Breast epithelium (tissue), 3 donors: ENCODE measurements at regions not wholly inside any gene's neighbourhood (a gene's known extent, or its start where the extent isn't known, plus 50 kb on each side); places are given as distances from the start of the nearest gene placed in this dataset.

Source experiments
- POLR2A ChIP-seq: fragments of 450-650 bp; IDR thresholded peaks from one replicate; pipeline ENCODE4 v1.6.1; 2016; ENCODE audit warnings: antibody characterized with exemption, mild to moderate bottlenecking, moderate library complexity
- POLR2AphosphoS5 ChIP-seq, 3 donors: sonication (generic); formaldehyde crosslinking; IDR thresholded peaks; one replicate each; pipeline ENCODE4 v1.6.1; 2017; ENCODE audit warnings: antibody characterized with exemption in 3 of 3

GRCh38 chr3:44003801-44004200 lies 237.9 kb upstream of the TOPAZ1 start:
- TF ChIP-seq POLR2AphosphoS5 (IDR thresholded peaks at IDR 0.05) (no peak), POLR2A (no peak)
